PC-3 (cell line): ENCODE measurements at regions not wholly inside any gene's neighbourhood (a gene's known extent, or its start where the extent isn't known, plus 50 kb on each side); places are given as distances from the start of the nearest gene placed in this dataset.
"Not testable (repeated sequence)": the region's sequence is repeated elsewhere in the genome, so short reads cannot be mapped to it uniquely, and the experiment has no call there.

Source experiments
- ATAC-seq: fragments of 200-7000 bp; cut with Tn5 transposase; 2 replicates; pipeline ENCODE4 v1.9.1; 2020; ENCODE audit warnings: mild to moderate bottlenecking, moderate library complexity
- BruUV-seq: library from RNA; stranded (reverse); fragments of 400-500 nt; replicated peaks from 2 replicates; lab custom pipeline; 2021; lab: Mats Ljungman, UMichigan
- CTCF ChIA-PET: fragments of 300-600 bp; sonication (Branson Sonifier 250); formaldehyde crosslinking; loops from one replicate; lab custom pipeline; 2022; ENCODE audit warnings: antibody characterized with exemption; lab: Charles Lee
- POLR2A ChIA-PET: fragments of 300-600 bp; sonication (Branson Sonifier 250); formaldehyde crosslinking; loops from one replicate; lab custom pipeline; 2022; ENCODE audit warnings: antibody characterized with exemption; ENCODE audit not compliant: unreplicated experiment; lab: Charles Lee
- DNase-seq: peaks from one replicate; pipeline ENCODE4 v3.0.0-alpha.2; 2015
- H2AFZ ChIP-seq: fragments of 300-600 bp; sonication (generic); 2 replicates; pipeline ENCODE4 v1.6.0; 2016; ENCODE audit warnings: antibody characterized with exemption, low read length
- H3F3A ChIP-seq: fragments of 300-600 bp; sonication (generic); one replicate; pipeline ENCODE4 v1.6.0; 2017; ENCODE audit warnings: antibody characterized with exemption, low read length, control low read depth, mild to moderate bottlenecking; ENCODE audit not compliant: unreplicated experiment
- H3K27ac ChIP-seq: fragments of 300-600 bp; sonication (generic); 2 replicates; pipeline ENCODE4 v1.5.1; 2016; ENCODE audit warnings: mild to moderate bottlenecking, low read length
- H3K27me3 ChIP-seq: fragments of 300-600 bp; sonication (generic); 2 replicates; pipeline ENCODE4 v1.6.1; 2016; ENCODE audit warnings: low read length, mixed read lengths
- H3K36me3 ChIP-seq: fragments of 300-600 bp; sonication (generic); 2 replicates; pipeline ENCODE4 v1.6.1; 2016; ENCODE audit warnings: low read depth, mixed run types, low read length, mixed read lengths
- H3K4me1 ChIP-seq: fragments of 300-600 bp; sonication (generic); 2 replicates; pipeline ENCODE4 v1.5.1; 2016; ENCODE audit warnings: low read length; ENCODE audit not compliant: insufficient read depth
- H3K4me2 ChIP-seq: fragments of 300-600 bp; sonication (generic); 2 replicates; pipeline ENCODE4 v1.6.0; 2016; ENCODE audit warnings: low read length
- H3K4me3 ChIP-seq: fragments of 300-600 bp; sonication (generic); 2 replicates; pipeline ENCODE4 v1.5.1; 2016; ENCODE audit warnings: mild to moderate bottlenecking, low read length, mixed read lengths
- H3K79me2 ChIP-seq: fragments of 300-600 bp; sonication (generic); 2 replicates; pipeline ENCODE4 v1.6.1; 2017; ENCODE audit warnings: low read length, mixed read lengths
- H3K9ac ChIP-seq: fragments of 300-600 bp; sonication (generic); 2 replicates; pipeline ENCODE4 v1.6.0; 2016; ENCODE audit warnings: mild to moderate bottlenecking, low read length
- H3K9me2 ChIP-seq: fragments of 300-600 bp; sonication (generic); replicated peaks from 2 replicates; pipeline ENCODE4 v1.6.1; 2016; ENCODE audit warnings: mixed run types, low read length, mixed read lengths
- H3K9me3 ChIP-seq: fragments of 300-600 bp; sonication (generic); 2 replicates; pipeline ENCODE4 v1.6.1; 2016; ENCODE audit warnings: low read length, mixed read lengths
- H4K20me1 ChIP-seq: fragments of 300-600 bp; sonication (generic); 2 replicates; pipeline ENCODE4 v1.6.1; 2016; ENCODE audit warnings: low read length, mixed read lengths
- CTCF ChIP-seq: fragments of 300-600 bp; sonication (generic); conservative IDR thresholded peaks from 2 replicates; pipeline ENCODE4 v1.5.1; 2017; ENCODE audit warnings: antibody characterized with exemption, low read depth, mild to moderate bottlenecking, low read length
- EZH2 ChIP-seq: fragments of 300-600 bp; sonication (generic); IDR thresholded peaks from one replicate; pipeline ENCODE4 v1.6.1; 2017; ENCODE audit warnings: antibody characterized with exemption, mild to moderate bottlenecking, low read length; ENCODE audit not compliant: unreplicated experiment
- EZH2phosphoT487 ChIP-seq: fragments of 300-600 bp; sonication (generic); IDR thresholded peaks from 2 replicates; pipeline ENCODE4 v1.6.1; 2018; ENCODE audit warnings: mild to moderate bottlenecking, antibody characterized with exemption, low read length, borderline replicate concordance
- intact Hi-C: fragments of 100-400 bp; cut with micrococcal nuclease; formaldehyde crosslinking; loops from 2 replicates; pipeline ENCODE4 v1.9.0; 2023

- Histone ChIP-seq H3K36me3 (no peaks in the 10 kb centered on the region), H3K9ac (no peak overlapping the region), H4K20me1 (no peaks in the 10 kb centered on the region), H3K27me3 (peaks cover 13% of the 10 kb centered on the region; the same call in 1 of the 2 replicates), H3F3A (no peaks in the 10 kb centered on the region), H2AFZ (no peak overlapping the region), H3K4me2 (no peak overlapping the region), H3K9me3 (no peaks in the 10 kb centered on the region), H3K4me1 (no peaks in the 10 kb centered on the region), H3K4me3 (no peak overlapping the region), H3K79me2 (no peaks in the 10 kb centered on the region), H3K9me2 (no peaks in the 10 kb centered on the region), H3K27ac (no peak overlapping the region)
- no TSS peak for BruUV-seq
- POLR2A ChIA-PET, result no interaction called here
- TF ChIP-seq CTCF (no peak), EZH2phosphoT487 (no peak), EZH2 (no peak)
- CTCF ChIA-PET, result no interaction called here
- intact Hi-C loops, result no loop called here
- ATAC-seq, result no peak
- no peak for DNase-seq
Observed at GRCh38 chr1:101595881-101596374, 359.1 kb downstream of the S1PR1 start.

- H3K4me3 ChIP-seq, H3K36me3 ChIP-seq, H3K27ac ChIP-seq, H3K4me1 ChIP-seq, H3F3A ChIP-seq, H3K79me2 ChIP-seq, intact Hi-C loops, H4K20me1 ChIP-seq, H3K9ac ChIP-seq, DNase-seq, BruUV-seq, ATAC-seq, H3K9me2 ChIP-seq, H3K27me3 ChIP-seq, CTCF ChIA-PET, H3K9me3 ChIP-seq, H2AFZ ChIP-seq, POLR2A ChIA-PET, H3K4me2 ChIP-seq: not testable (repeated sequence)
Observed at GRCh38 chr1:101600615-101601014, 363.8 kb downstream of the S1PR1 start.

GRCh38 chr1:101603726-101604125, 366.9 kb downstream of the S1PR1 start:
- H4K20me1 ChIP-seq, result no peaks in the 10 kb centered on the region
- intact Hi-C loops, result no loop called here
- DNase-seq, result no peak
- H3K4me2 ChIP-seq, result no peak overlapping the region
- ATAC-seq, result no peak
- TF ChIP-seq EZH2, result no peak
- TF ChIP-seq EZH2phosphoT487, result no peak
- TF ChIP-seq CTCF, result no peak
- no peak overlapping the region for H3K27ac ChIP-seq
- POLR2A ChIA-PET, result no interaction called here
- H2AFZ ChIP-seq, result no peak overlapping the region
- H3K27me3 ChIP-seq, result no peaks in the 10 kb centered on the region
- H3K9me2 ChIP-seq, result no peaks in the 10 kb centered on the region
- CTCF ChIA-PET, result no interaction called here
- H3K9ac ChIP-seq, result no peak overlapping the region
- no peaks in the 10 kb centered on the region for H3K36me3 ChIP-seq
- no peaks in the 10 kb centered on the region for H3F3A ChIP-seq
- H3K9me3 ChIP-seq, result no peaks in the 10 kb centered on the region
- no peak overlapping the region for H3K4me3 ChIP-seq
- no peaks in the 10 kb centered on the region for H3K4me1 ChIP-seq
- no TSS peak for BruUV-seq
- no peaks in the 10 kb centered on the region for H3K79me2 ChIP-seq
